Fibroblast of lung (primary cell): ENCODE measurements at regions not wholly inside any gene's neighbourhood (a gene's known extent, or its start where the extent isn't known, plus 50 kb on each side); places are given as distances from the start of the nearest gene placed in this dataset.
"Not testable (repeated sequence)": the region's sequence is repeated elsewhere in the genome, so short reads cannot be mapped to it uniquely, and the experiment has no call there.

Source experiments
- DNase-seq, 2 donors: peaks; one replicate each; pipeline versions ENCODE4 v3.0.0 to v3.0.0-alpha.2; 2010; ENCODE audit warnings: low read depth in 2 of 2
- H2AFZ ChIP-seq: 2 replicates; pipeline ENCODE4 v1.5.1; 2012; ENCODE audit warnings: low read length, control low read depth, inconsistent platforms
- H3K27ac ChIP-seq: 2 replicates; pipeline ENCODE4 v1.5.1; 2011; ENCODE audit warnings: low read length, control low read depth; ENCODE audit not compliant: insufficient read depth
- H3K27me3 ChIP-seq: 2 replicates; pipeline ENCODE4 v1.5.1; 2011; ENCODE audit warnings: mild to moderate bottlenecking, low read length; ENCODE audit not compliant: control insufficient read depth, insufficient read depth
- H3K36me3 ChIP-seq: 2 replicates; pipeline ENCODE4 v1.5.1; 2011; ENCODE audit warnings: low read length; ENCODE audit not compliant: control insufficient read depth, insufficient read depth
- H3K4me1 ChIP-seq: 2 replicates; pipeline ENCODE4 v1.5.1; 2011; ENCODE audit warnings: low read length; ENCODE audit not compliant: control insufficient read depth, insufficient read depth; ENCODE audit errors: extremely low read depth
- H3K4me2 ChIP-seq: 2 replicates; pipeline ENCODE4 v1.5.1; 2011; ENCODE audit warnings: low read length, control low read depth; ENCODE audit not compliant: insufficient read depth; ENCODE audit errors: extremely low read depth
- H3K4me3 ChIP-seq, 4 experiments: fragments of 200-600 bp in 1 of 4; sonication (generic) in 1 of 4; replicated peaks in 1 of 4; 2 replicates each; pipeline ENCODE4 v1.5.1; 2011 to 2016; ENCODE audit warnings: low read length in 4 of 4, low read depth in 3 of 4, mild to moderate bottlenecking in 3 of 4, control low read depth in 2 of 4, inconsistent platforms in 1 of 4, mixed read lengths in 1 of 4; ENCODE audit not compliant: insufficient read depth in 1 of 4; ENCODE audit errors: control extremely low read depth in 1 of 4
- H3K79me2 ChIP-seq: 2 replicates; pipeline ENCODE4 v1.5.1; 2012; ENCODE audit warnings: mild to moderate bottlenecking, low read length, inconsistent platforms; ENCODE audit not compliant: control insufficient read depth, insufficient read depth
- H3K9ac ChIP-seq: 2 replicates; pipeline ENCODE4 v1.5.1; 2011; ENCODE audit warnings: mild to moderate bottlenecking, low read length, control low read depth; ENCODE audit not compliant: insufficient read depth
- H3K9me3 ChIP-seq: 2 replicates; pipeline ENCODE4 v1.5.1; 2012; ENCODE audit warnings: low read depth, low read length; ENCODE audit not compliant: control insufficient read depth, insufficient read depth
- H4K20me1 ChIP-seq: 2 replicates; pipeline ENCODE4 v1.5.1; 2011; ENCODE audit warnings: low read length; ENCODE audit not compliant: control insufficient read depth, insufficient read depth; ENCODE audit errors: extremely low read depth
- CTCF ChIP-seq, 2 donors: IDR thresholded peaks in 1 of 2; conservative IDR thresholded peaks in 1 of 2; 1 replicate in 1 of 2; 2 replicates in 1 of 2; pipeline ENCODE4 v1.5.1; 2011 to 2012; ENCODE audit warnings: low read length in 2 of 2, control low read depth in 1 of 2, inconsistent platforms in 1 of 2, low read depth in 1 of 2, mild to moderate bottlenecking in 1 of 2
- EZH2 ChIP-seq: IDR thresholded peaks from 2 replicates; pipeline ENCODE4 v1.5.1; 2012; ENCODE audit warnings: low read length, control low read depth, mild to moderate bottlenecking; ENCODE audit errors: missing control alignments

- Histone ChIP-seq H3K9ac (no peak overlapping the region), H3K9me3 (no peaks in the 10 kb centered on the region), H4K20me1 (no peaks in the 10 kb centered on the region), H3K79me2 (no peaks in the 10 kb centered on the region), H3K27me3 (no peaks in the 10 kb centered on the region), H3K4me3 (no peak overlapping the region), H3K4me1 (no peaks in the 10 kb centered on the region), H3K36me3 (no peaks in the 10 kb centered on the region), H2AFZ (no peak overlapping the region), H3K4me2 (no peak overlapping the region), H3K27ac (no peak overlapping the region)
- TF ChIP-seq CTCF (conservative IDR thresholded peaks at IDR 0.05 in 1 of 2, IDR thresholded peaks at IDR 0.05 in 1 of 2; ENCODE audit: low read depth in 1 of 2, low read length in 2 of 2), result no peak
- no peak for TF ChIP-seq EZH2
- no peak for DNase-seq
Measured at GRCh38 chr15:19943515-19943914, 598.1 kb downstream of the GOLGA6L6 start.

GRCh38 chr15:19903281-19903680 is 638.3 kb downstream of the GOLGA6L6 start:
- not testable (repeated sequence) for H4K20me1 ChIP-seq, H3K79me2 ChIP-seq, DNase-seq, H3K36me3 ChIP-seq, H3K27me3 ChIP-seq, H3K9ac ChIP-seq, H2AFZ ChIP-seq, H3K9me3 ChIP-seq, H3K4me2 ChIP-seq, H3K4me3 ChIP-seq, H3K27ac ChIP-seq, H3K4me1 ChIP-seq

GRCh38 chr15:19902388-19902787 is 639.2 kb downstream of the GOLGA6L6 start:
- H2AFZ ChIP-seq, H3K36me3 ChIP-seq, H3K4me2 ChIP-seq, H3K27me3 ChIP-seq, H4K20me1 ChIP-seq, H3K9ac ChIP-seq, DNase-seq, H3K79me2 ChIP-seq, H3K4me1 ChIP-seq, H3K9me3 ChIP-seq, H3K27ac ChIP-seq, H3K4me3 ChIP-seq: not testable (repeated sequence)

- H3K27me3 ChIP-seq, H3K79me2 ChIP-seq, H2AFZ ChIP-seq: not testable (repeated sequence)
Measured at GRCh38 chr15:19901414-19901813, 640.2 kb downstream of the GOLGA6L6 start.

More at GRCh38 chr15:19901414-19901813, 640.2 kb downstream of the GOLGA6L6 start:
- H3K27ac ChIP-seq, DNase-seq, H3K9ac ChIP-seq, H3K4me3 ChIP-seq, H3K9me3 ChIP-seq, H3K36me3 ChIP-seq, H3K4me2 ChIP-seq, H4K20me1 ChIP-seq, H3K4me1 ChIP-seq: not testable (repeated sequence)
